Breast epithelium (tissue), 3 donors: ENCODE measurements at regions not wholly inside any gene's neighbourhood (a gene's known extent, or its start where the extent isn't known, plus 50 kb on each side); places are given as distances from the start of the nearest gene placed in this dataset.

Experiments
- POLR2AphosphoS5 ChIP-seq, 3 donors: sonication (generic); formaldehyde crosslinking; IDR thresholded peaks; one replicate each; pipeline ENCODE4 v1.6.1; 2017; ENCODE audit warnings: antibody characterized with exemption in 3 of 3
- TF ChIP-seq, protein P1 (sequence below), 3 donors: fragments of 450-650 bp; IDR thresholded peaks; one replicate each; pipeline ENCODE4 v1.5.1; 2016 to 2017; ENCODE audit warnings: antibody characterized with exemption in 3 of 3, mild to moderate bottlenecking in 3 of 3, moderate library complexity in 3 of 3

DNA sequence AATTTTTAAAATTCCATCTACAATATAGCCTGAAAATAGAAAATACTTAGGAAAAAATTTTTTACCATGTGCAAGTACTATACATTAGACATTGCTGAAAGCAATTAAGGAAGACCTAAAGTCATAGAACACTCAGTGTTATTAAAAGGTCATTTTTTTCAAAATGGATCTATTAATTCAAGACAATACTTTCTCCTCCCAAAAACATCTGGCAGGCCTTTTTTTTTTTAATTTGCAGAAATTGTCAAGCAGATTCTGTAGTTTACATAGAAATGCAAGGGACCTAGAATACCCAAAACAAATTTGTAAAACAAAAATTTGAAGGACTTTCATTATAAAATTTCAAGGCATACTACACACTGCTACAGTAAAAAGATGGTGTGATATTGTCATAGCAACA lies 238.4 kb upstream of the VEPH1 start:
- TF ChIP-seq, protein P1, sequence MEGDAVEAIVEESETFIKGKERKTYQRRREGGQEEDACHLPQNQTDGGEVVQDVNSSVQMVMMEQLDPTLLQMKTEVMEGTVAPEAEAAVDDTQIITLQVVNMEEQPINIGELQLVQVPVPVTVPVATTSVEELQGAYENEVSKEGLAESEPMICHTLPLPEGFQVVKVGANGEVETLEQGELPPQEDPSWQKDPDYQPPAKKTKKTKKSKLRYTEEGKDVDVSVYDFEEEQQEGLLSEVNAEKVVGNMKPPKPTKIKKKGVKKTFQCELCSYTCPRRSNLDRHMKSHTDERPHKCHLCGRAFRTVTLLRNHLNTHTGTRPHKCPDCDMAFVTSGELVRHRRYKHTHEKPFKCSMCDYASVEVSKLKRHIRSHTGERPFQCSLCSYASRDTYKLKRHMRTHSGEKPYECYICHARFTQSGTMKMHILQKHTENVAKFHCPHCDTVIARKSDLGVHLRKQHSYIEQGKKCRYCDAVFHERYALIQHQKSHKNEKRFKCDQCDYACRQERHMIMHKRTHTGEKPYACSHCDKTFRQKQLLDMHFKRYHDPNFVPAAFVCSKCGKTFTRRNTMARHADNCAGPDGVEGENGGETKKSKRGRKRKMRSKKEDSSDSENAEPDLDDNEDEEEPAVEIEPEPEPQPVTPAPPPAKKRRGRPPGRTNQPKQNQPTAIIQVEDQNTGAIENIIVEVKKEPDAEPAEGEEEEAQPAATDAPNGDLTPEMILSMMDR (IDR thresholded peaks at IDR 0.05): no peak
- no peak for TF ChIP-seq POLR2AphosphoS5 (IDR thresholded peaks at IDR 0.05)
